ENCODE measurements at regions not wholly inside any gene's neighbourhood (a gene's known extent, or its start where the extent isn't known, plus 50 kb on each side); places are given as distances from the start of the nearest gene placed in this dataset.

DNA sequence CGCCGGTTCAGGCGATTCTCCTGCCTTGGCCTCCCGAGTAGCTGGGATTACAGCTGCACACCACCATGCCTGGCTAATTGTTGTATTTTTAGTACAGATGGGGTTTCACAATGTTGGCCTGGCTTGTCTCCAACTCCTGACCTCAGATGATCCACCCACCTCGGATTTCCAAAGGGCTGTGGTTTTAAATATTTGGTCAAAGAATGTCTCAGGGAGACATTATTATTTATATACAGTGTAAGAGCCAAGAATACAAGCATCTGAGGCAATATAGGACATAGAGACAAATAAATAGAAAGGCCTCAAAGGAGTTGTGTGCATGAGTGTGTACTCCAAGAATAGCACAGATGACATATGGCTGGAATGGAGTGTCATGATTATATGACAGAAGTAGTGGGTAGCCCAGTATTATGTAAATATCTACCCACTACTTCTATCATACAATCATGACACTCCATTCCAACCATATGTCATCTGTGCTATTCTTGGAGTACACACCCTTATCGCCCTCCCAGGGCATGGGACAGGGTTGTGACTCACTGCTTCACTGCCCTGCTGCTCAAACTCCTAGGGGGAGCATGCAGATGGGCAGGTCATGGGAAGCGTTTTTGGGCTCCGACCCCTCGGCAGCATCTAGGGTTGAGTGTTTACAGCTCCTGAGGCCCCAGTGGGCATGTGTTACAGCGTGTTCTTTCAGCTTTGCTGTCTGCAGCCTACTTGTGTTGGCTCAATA is 1649.8 kb upstream of the PCDH10 start:
- TF ChIP-seq ISL1 (CRISPR knock-in tag; IDR thresholded peaks at IDR 0.05) (no peak), TOX (CRISPR knock-in tag; IDR thresholded peaks at IDR 0.05; ENCODE audit: borderline replicate concordance) (no peak), PPARA (CRISPR knock-in tag; IDR thresholded peaks at IDR 0.05; ENCODE audit: borderline replicate concordance) (no peak), SNAI2 (CRISPR knock-in tag; IDR thresholded peaks at IDR 0.05) (no peak), OSR1 (CRISPR knock-in tag; IDR thresholded peaks at IDR 0.05) (no peak), ZNF8 (CRISPR knock-in tag; IDR thresholded peaks at IDR 0.05) (no peak), ZNF565 (CRISPR knock-in tag; conservative IDR thresholded peaks at IDR 0.05; ENCODE audit: low read depth) (no peak), CSDC2 (CRISPR knock-in tag; IDR thresholded peaks at IDR 0.05) (no peak), ZFP3 (CRISPR knock-in tag; IDR thresholded peaks at IDR 0.05) (no peak), ZNF70 (CRISPR knock-in tag; IDR thresholded peaks at IDR 0.05) (no peak), ZFP30 (CRISPR knock-in tag; IDR thresholded peaks at IDR 0.05) (no peak), TCF4 (CRISPR knock-in tag; IDR thresholded peaks at IDR 0.05; ENCODE audit: borderline replicate concordance) (no peak)
- TF ChIP-seq, protein P1, sequence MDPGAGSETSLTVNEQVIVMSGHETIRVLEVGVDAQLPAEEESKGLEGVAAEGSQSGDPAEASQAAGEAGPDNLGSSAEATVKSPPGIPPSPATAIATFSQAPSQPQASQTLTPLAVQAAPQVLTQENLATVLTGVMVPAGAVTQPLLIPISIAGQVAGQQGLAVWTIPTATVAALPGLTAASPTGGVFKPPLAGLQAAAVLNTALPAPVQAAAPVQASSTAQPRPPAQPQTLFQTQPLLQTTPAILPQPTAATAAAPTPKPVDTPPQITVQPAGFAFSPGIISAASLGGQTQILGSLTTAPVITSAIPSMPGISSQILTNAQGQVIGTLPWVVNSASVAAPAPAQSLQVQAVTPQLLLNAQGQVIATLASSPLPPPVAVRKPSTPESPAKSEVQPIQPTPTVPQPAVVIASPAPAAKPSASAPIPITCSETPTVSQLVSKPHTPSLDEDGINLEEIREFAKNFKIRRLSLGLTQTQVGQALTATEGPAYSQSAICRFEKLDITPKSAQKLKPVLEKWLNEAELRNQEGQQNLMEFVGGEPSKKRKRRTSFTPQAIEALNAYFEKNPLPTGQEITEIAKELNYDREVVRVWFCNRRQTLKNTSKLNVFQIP (CRISPR knock-in tag; IDR thresholded peaks at IDR 0.05; ENCODE audit: borderline replicate concordance, low read depth) = no peak
- TF ChIP-seq, protein P2, sequence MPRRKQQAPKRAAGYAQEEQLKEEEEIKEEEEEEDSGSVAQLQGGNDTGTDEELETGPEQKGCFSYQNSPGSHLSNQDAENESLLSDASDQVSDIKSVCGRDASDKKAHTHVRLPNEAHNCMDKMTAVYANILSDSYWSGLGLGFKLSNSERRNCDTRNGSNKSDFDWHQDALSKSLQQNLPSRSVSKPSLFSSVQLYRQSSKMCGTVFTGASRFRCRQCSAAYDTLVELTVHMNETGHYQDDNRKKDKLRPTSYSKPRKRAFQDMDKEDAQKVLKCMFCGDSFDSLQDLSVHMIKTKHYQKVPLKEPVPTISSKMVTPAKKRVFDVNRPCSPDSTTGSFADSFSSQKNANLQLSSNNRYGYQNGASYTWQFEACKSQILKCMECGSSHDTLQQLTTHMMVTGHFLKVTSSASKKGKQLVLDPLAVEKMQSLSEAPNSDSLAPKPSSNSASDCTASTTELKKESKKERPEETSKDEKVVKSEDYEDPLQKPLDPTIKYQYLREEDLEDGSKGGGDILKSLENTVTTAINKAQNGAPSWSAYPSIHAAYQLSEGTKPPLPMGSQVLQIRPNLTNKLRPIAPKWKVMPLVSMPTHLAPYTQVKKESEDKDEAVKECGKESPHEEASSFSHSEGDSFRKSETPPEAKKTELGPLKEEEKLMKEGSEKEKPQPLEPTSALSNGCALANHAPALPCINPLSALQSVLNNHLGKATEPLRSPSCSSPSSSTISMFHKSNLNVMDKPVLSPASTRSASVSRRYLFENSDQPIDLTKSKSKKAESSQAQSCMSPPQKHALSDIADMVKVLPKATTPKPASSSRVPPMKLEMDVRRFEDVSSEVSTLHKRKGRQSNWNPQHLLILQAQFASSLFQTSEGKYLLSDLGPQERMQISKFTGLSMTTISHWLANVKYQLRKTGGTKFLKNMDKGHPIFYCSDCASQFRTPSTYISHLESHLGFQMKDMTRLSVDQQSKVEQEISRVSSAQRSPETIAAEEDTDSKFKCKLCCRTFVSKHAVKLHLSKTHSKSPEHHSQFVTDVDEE (CRISPR knock-in tag; IDR thresholded peaks at IDR 0.05) = no peak
- peak; percentile 55 for ATAC-seq

DNA sequence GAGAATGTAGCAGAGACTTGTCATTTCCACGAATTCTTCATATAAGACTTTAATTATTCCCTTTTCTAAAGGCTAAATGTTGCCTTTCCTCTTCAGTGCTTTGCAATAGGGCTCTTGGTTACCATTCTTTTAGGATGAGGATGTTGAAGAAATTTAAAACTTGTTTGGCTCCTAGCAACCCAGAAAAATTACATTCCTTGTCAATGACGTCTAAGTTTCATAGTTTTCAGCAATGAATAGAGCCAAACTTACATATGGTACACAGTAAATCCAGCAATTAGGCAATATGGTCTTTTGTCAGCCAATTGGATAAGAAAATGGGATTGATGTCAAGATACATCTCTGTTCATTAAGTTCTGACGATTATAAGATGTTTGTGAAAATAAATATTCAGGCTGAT is 1639.6 kb upstream of the PCDH10 start:
- peak; percentile 40 for ATAC-seq

More for the DNA sequence above, 1639.6 kb upstream of the PCDH10 start:
- TF ChIP-seq, protein P3, sequence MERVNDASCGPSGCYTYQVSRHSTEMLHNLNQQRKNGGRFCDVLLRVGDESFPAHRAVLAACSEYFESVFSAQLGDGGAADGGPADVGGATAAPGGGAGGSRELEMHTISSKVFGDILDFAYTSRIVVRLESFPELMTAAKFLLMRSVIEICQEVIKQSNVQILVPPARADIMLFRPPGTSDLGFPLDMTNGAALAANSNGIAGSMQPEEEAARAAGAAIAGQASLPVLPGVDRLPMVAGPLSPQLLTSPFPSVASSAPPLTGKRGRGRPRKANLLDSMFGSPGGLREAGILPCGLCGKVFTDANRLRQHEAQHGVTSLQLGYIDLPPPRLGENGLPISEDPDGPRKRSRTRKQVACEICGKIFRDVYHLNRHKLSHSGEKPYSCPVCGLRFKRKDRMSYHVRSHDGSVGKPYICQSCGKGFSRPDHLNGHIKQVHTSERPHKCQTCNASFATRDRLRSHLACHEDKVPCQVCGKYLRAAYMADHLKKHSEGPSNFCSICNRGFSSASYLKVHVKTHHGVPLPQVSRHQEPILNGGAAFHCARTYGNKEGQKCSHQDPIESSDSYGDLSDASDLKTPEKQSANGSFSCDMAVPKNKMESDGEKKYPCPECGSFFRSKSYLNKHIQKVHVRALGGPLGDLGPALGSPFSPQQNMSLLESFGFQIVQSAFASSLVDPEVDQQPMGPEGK (CRISPR knock-in tag; IDR thresholded peaks at IDR 0.05; ENCODE audit: borderline replicate concordance) = no peak
- no peak for TF ChIP-seq ZNF565 (CRISPR knock-in tag; conservative IDR thresholded peaks at IDR 0.05; ENCODE audit: low read depth)
- no peak for TF ChIP-seq ISL1 (CRISPR knock-in tag; IDR thresholded peaks at IDR 0.05)
- no peak for TF ChIP-seq ZNF8 (CRISPR knock-in tag; IDR thresholded peaks at IDR 0.05)
- TF ChIP-seq BACH2 (CRISPR knock-in tag; IDR thresholded peaks at IDR 0.05; ENCODE audit: borderline replicate concordance) = no peak
- TF ChIP-seq PPARA (CRISPR knock-in tag; IDR thresholded peaks at IDR 0.05; ENCODE audit: borderline replicate concordance) = no peak
- TF ChIP-seq ZFP3 (CRISPR knock-in tag; IDR thresholded peaks at IDR 0.05) = no peak
- no peak for TF ChIP-seq ZNF70 (CRISPR knock-in tag; IDR thresholded peaks at IDR 0.05)
- TF ChIP-seq, protein P1 (CRISPR knock-in tag; IDR thresholded peaks at IDR 0.05; ENCODE audit: borderline replicate concordance, low read depth) = no peak
- TF ChIP-seq, protein P2 (CRISPR knock-in tag; IDR thresholded peaks at IDR 0.05) = no peak
- TF ChIP-seq ZC3H10 (CRISPR knock-in tag; IDR thresholded peaks at IDR 0.05) = no peak
- TF ChIP-seq OSR1 (CRISPR knock-in tag; IDR thresholded peaks at IDR 0.05) = no peak
- TF ChIP-seq TCF4 (CRISPR knock-in tag; IDR thresholded peaks at IDR 0.05; ENCODE audit: borderline replicate concordance) = no peak
